Transverse colon (tissue), 4 donors: ENCODE measurements at regions not wholly inside any gene's neighbourhood (a gene's known extent, or its start where the extent isn't known, plus 50 kb on each side); places are given as distances from the start of the nearest gene placed in this dataset.

ENCODE experiments used
- DNase-seq: peaks from one replicate; pipeline ENCODE4 v3.0.0-alpha.2; 2019
- H3K27ac ChIP-seq, 4 donors: fragments of 200-600 bp; sonication (generic); 2 replicates each; pipeline ENCODE4 v1.5.1; 2016 to 2018; ENCODE audit warnings: inconsistent platforms in 4 of 4
- H3K27me3 ChIP-seq: fragments of 200-600 bp; sonication (generic); 2 replicates; pipeline ENCODE4 v1.5.1; 2017; ENCODE audit warnings: inconsistent platforms
- H3K36me3 ChIP-seq, 4 donors: fragments of 200-600 bp; sonication (generic); 2 replicates each; pipeline ENCODE4 v1.5.1; 2017 to 2019; ENCODE audit warnings: inconsistent platforms in 4 of 4
- H3K4me1 ChIP-seq, 4 donors: fragments of 200-600 bp; sonication (generic); 2 replicates each; pipeline ENCODE4 v1.5.1; 2017 to 2020; ENCODE audit warnings: inconsistent platforms in 4 of 4
- H3K4me3 ChIP-seq, 4 donors: fragments of 200-600 bp; sonication (generic); 1 replicate in 1 of 4; 2 replicates in 3 of 4; pipeline versions ENCODE4 v1.5.1 to v1.6.1; 2017 to 2019; ENCODE audit warnings: inconsistent platforms in 4 of 4
- H3K9me3 ChIP-seq, 2 donors: fragments of 200-600 bp; sonication (generic); 2 replicates each; pipeline ENCODE4 v1.5.1; 2017 to 2019; ENCODE audit warnings: inconsistent platforms in 2 of 2
- EP300 ChIP-seq: sonication (generic); formaldehyde crosslinking; IDR thresholded peaks from one replicate; pipeline ENCODE4 v1.6.1; 2017; ENCODE audit warnings: antibody characterized with exemption, low read depth
- POLR2A ChIP-seq: fragments of 450-650 bp; IDR thresholded peaks from one replicate; pipeline ENCODE4 v1.6.1; 2016; ENCODE audit warnings: antibody characterized with exemption, mild to moderate bottlenecking, moderate library complexity
- POLR2AphosphoS5 ChIP-seq, 3 donors: sonication (generic); formaldehyde crosslinking; IDR thresholded peaks; one replicate each; pipeline ENCODE4 v1.6.1; 2016; ENCODE audit warnings: antibody characterized with exemption in 3 of 3
- WGBS, 2 donors: methylation state at CpG; one replicate each; pipeline ENCODE4 v1.1.5; 2018; ENCODE audit warnings: low coverage in 1 of 2; 5-methylcytosine and 5-hydroxymethylcytosine counted together
- in situ Hi-C, 4 donors: fragments of 200-750 bp; cut with MboI; loops; one replicate each; pipeline versions ENCODE4 v1.15.0 to v1.15.1; 2017; ENCODE audit warnings: low sequenced_read_pairs in 3 of 4, low pct_ligation_motif_present in 1 of 4, low pct_unique_long_range_greater_than_20kb in 1 of 4
- intact Hi-C: fragments of 100-400 bp; cut with DNase I; formaldehyde crosslinking; loops from one replicate; pipeline ENCODE4 v1.15.1; 2023; ENCODE audit warnings: low total_unique reads
- TF ChIP-seq, protein P1 (sequence below), 5 experiments: fragments of 200-600 bp in 3 of 5; fragments of 450-650 bp in 2 of 5; sonication (generic) in 3 of 5; IDR thresholded peaks; 1 replicate in 2 of 5; 2 replicates in 3 of 5; pipeline ENCODE4 v1.5.1; 2016 to 2017; ENCODE audit warnings: antibody characterized with exemption in 5 of 5, inconsistent platforms in 3 of 5, mild to moderate bottlenecking in 2 of 5, moderate library complexity in 1 of 5

DNA sequence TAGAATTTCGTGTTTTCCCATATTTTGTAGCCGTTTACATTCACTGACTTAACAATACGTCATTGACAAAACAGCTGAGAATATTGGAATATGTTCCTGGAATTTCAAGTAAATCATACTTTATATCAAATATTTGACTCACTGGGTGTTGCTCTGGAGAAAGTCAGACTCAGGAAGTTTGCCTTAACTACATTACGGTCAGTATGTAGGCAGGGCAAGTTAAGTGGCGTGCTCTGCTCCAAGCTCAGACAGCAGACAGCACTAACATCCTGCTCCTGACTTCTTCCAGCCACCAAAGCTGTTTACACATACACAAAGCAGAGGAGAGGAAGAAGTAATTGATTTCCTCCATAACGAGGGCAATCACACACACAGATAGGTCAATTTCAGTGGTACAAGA lies 414.6 kb downstream of the LRRIQ3 start:
- TF ChIP-seq, protein P1, sequence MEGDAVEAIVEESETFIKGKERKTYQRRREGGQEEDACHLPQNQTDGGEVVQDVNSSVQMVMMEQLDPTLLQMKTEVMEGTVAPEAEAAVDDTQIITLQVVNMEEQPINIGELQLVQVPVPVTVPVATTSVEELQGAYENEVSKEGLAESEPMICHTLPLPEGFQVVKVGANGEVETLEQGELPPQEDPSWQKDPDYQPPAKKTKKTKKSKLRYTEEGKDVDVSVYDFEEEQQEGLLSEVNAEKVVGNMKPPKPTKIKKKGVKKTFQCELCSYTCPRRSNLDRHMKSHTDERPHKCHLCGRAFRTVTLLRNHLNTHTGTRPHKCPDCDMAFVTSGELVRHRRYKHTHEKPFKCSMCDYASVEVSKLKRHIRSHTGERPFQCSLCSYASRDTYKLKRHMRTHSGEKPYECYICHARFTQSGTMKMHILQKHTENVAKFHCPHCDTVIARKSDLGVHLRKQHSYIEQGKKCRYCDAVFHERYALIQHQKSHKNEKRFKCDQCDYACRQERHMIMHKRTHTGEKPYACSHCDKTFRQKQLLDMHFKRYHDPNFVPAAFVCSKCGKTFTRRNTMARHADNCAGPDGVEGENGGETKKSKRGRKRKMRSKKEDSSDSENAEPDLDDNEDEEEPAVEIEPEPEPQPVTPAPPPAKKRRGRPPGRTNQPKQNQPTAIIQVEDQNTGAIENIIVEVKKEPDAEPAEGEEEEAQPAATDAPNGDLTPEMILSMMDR (IDR thresholded peaks at IDR 0.05) = no peak
- TF ChIP-seq POLR2A = no peak
- no peak for TF ChIP-seq EP300
- no peak for TF ChIP-seq POLR2AphosphoS5 (IDR thresholded peaks at IDR 0.05)
- H3K27ac ChIP-seq = no peak overlapping the region
- intact Hi-C loops = no loop called here

DNA sequence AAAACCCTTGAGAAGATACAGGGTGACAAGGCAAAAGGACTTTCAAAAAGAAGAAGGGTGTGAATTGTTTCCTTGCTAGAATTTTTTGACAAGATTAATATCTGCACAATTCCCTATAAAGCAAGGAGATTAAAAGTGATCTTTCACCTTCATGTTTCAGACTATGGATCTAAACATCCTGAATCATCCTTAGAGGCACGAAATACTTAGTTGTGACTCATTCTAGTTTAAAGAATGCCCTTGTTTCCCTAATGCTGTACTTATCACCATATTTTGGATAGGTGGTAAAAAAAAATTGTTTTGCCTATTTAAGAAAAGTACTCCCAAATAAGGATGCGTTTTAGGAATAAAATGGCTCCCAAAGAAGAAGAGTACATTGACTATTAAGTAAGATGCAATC lies 415.1 kb downstream of the LRRIQ3 start:
- H3K9me3 ChIP-seq = no peaks in the 10 kb centered on the region
- WGBS, 2 donors = 53 to 55% methylated on average over 2 of the region's 2 CpGs
- no peak for TF ChIP-seq POLR2A
- TF ChIP-seq, protein P1 (IDR thresholded peaks at IDR 0.05) = no peak
- no peak for TF ChIP-seq EP300
- DNase-seq = no peak
- no peak overlapping the region for H3K27ac ChIP-seq
- intact Hi-C loops (no loop called here), in situ Hi-C loops (no loop called here)
- H3K4me1 ChIP-seq = peaks cover 0 to 4% (median 2%) of the 10 kb centered on the region in 4 donors
- no peaks in the 10 kb centered on the region for H3K36me3 ChIP-seq
- H3K4me3 ChIP-seq = no peak overlapping the region
- H3K27me3 ChIP-seq = no peaks in the 10 kb centered on the region

More for the DNA sequence above, 414.6 kb downstream of the LRRIQ3 start:
- no peaks in the 10 kb centered on the region for H3K36me3 ChIP-seq
- in situ Hi-C loops = no loop called here
- peaks cover 0 to 4% (median 2%) of the 10 kb centered on the region in 4 donors for H3K4me1 ChIP-seq
- DNase-seq = no peak
- no peaks in the 10 kb centered on the region for H3K27me3 ChIP-seq
- WGBS, 2 donors = 15 to 43% methylated on average over 2 to 6 of the region's 6 CpGs
- no peaks in the 10 kb centered on the region for H3K9me3 ChIP-seq
- no peak overlapping the region for H3K4me3 ChIP-seq

DNA sequence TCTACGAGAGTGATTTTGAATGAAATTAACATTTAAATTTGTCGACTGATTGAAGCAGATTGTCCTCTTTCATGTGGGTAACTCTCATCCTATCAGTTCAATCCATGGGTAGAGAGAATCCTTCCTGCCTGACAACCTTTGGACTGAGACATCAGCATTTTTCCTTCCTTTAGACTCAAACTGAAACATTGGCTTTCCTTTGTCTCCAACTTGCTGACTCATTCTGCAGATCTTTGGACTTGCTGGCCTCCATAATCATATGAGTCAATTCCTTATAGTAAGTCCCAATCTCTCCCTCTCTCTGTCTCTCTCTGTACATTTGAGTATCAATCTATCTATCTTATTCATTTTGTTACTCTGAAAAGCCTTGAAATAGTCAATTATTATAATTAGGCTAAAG lies 416.7 kb downstream of the LRRIQ3 start:
- no peaks in the 10 kb centered on the region for H3K27me3 ChIP-seq
- in situ Hi-C loops = no loop called here
- intact Hi-C loops = no loop called here
- no peaks in the 10 kb centered on the region for H3K9me3 ChIP-seq
- no peak for DNase-seq
- 85 to 96% methylated on average over 2 of the region's 2 CpGs for WGBS, 2 donors
- H3K36me3 ChIP-seq = no peaks in the 10 kb centered on the region
- peaks cover 0 to 4% (median 2%) of the 10 kb centered on the region in 4 donors for H3K4me1 ChIP-seq
- TF ChIP-seq, protein P1 (IDR thresholded peaks at IDR 0.05) = no peak
- TF ChIP-seq EP300 (no peak), POLR2A (no peak), POLR2AphosphoS5 (IDR thresholded peaks at IDR 0.05) (no peak)
- no peak overlapping the region for H3K27ac ChIP-seq
- H3K4me3 ChIP-seq = no peak overlapping the region

DNA sequence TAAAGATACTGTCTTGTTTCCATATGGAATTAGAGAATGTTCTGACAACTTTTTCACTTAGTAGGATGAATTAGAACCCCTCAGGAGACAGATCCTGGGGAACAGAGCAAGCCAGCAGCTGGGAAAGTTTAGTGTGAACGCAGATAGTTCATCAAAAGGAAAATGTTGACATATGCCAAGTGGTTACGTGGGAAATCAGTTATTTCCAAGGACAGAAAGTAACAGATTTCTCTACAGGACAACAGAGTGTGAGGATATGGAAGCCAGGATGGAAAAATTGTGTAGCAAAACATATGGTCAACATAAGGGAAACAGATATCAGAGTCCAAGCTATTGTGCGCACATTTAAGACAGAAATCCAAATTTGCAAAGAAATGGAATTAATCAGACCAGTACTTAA lies 419.5 kb downstream of the LRRIQ3 start:
- intact Hi-C loops (no loop called here), in situ Hi-C loops (no loop called here)
- TF ChIP-seq POLR2A = no peak
- no peaks in the 10 kb centered on the region for H3K27me3 ChIP-seq
- WGBS, 2 donors = 72 to 92% methylated on average over 1 to 3 of the region's 3 CpGs
- no peak overlapping the region for H3K4me3 ChIP-seq
- no peaks in the 10 kb centered on the region for H3K9me3 ChIP-seq
- H3K4me1 ChIP-seq = peaks cover 0 to 4% (median 0%) of the 10 kb centered on the region in 4 donors
- DNase-seq = no peak
- H3K27ac ChIP-seq = no peak overlapping the region
- H3K36me3 ChIP-seq = no peaks in the 10 kb centered on the region

DNA sequence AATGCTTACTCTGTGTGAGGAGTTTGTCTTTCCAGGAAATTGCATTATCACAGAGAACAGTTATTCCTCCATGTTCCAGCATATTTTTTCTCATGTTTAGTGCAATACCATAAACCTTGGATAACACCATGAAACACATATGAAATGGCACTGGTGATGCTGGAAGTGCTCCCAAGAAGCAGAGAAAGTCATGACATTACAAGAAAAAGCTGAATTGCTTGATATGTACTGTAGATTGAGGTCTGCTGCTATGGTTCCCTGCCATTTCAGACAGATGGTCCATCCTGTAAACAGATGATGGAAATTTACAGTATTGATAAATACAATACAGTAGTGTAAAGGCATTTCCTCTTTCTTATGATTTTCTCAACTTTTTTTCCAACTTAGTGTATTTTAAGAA lies 422.1 kb downstream of the LRRIQ3 start:
- Histone ChIP-seq H3K4me1 (no peaks in the 10 kb centered on the region), H3K27ac (no peak overlapping the region), H3K9me3 (no peaks in the 10 kb centered on the region), H3K27me3 (no peaks in the 10 kb centered on the region), H3K4me3 (no peak overlapping the region), H3K36me3 (no peaks in the 10 kb centered on the region)
- in situ Hi-C loops = no loop called here
- no peak for TF ChIP-seq POLR2AphosphoS5 (IDR thresholded peaks at IDR 0.05)
- no peak for TF ChIP-seq POLR2A
- TF ChIP-seq, protein P1 (IDR thresholded peaks at IDR 0.05) = no peak
- TF ChIP-seq EP300 = no peak
- intact Hi-C loops = no loop called here
- DNase-seq = no peak
